GM13976 (cell line): ENCODE measurements at regions not wholly inside any gene's neighbourhood (a gene's known extent, or its start where the extent isn't known, plus 50 kb on each side); places are given as distances from the start of the nearest gene placed in this dataset.
"Not testable (repeated sequence)": the region's sequence is repeated elsewhere in the genome, so short reads cannot be mapped to it uniquely, and the experiment has no call there.

Source experiments
- DNase-seq: peaks from one replicate; pipeline ENCODE4 v3.0.0; 2012; ENCODE audit warnings: low spot score
- CTCF ChIP-seq: IDR thresholded peaks from 2 replicates; pipeline ENCODE4 v1.5.1; 2012; ENCODE audit warnings: borderline replicate concordance, mild to moderate bottlenecking; ENCODE audit not compliant: insufficient read depth; ENCODE audit errors: extremely low read depth, missing control alignments, control extremely low read depth
- in situ Hi-C: fragments of 300-500 bp; cut with MboI; formaldehyde crosslinking; loops from one replicate; pipeline ENCODE4 v1.12.0; 2022; ENCODE audit warnings: low sequenced_read_pairs, mixed read lengths, inconsistent platforms; ENCODE audit not compliant: unreplicated experiment

GRCh38 chr6:21731411-21732031 is 138.0 kb downstream of the SOX4 start:
- no peak for DNase-seq
- in situ Hi-C loops: no loop called here
- TF ChIP-seq CTCF: no peak

GRCh38 chr6:21732032-21732730 is 138.6 kb downstream of the SOX4 start:
- in situ Hi-C loops, DNase-seq: not testable (repeated sequence)

- no peak for TF ChIP-seq CTCF
Observed at GRCh38 chr6:21732731-21733130, 139.2 kb downstream of the SOX4 start.

GRCh38 chr6:21733311-21733710 is 139.8 kb downstream of the SOX4 start:
- in situ Hi-C loops: no loop called here
- DNase-seq: no peak
- TF ChIP-seq CTCF: no peak

More at GRCh38 chr6:21732731-21733130, 139.2 kb downstream of the SOX4 start:
- DNase-seq: no peak
- in situ Hi-C loops: no loop called here

GRCh38 chr6:21734204-21734603 is 140.7 kb downstream of the SOX4 start:
- DNase-seq: no peak
- in situ Hi-C loops: no loop called here
- no peak for TF ChIP-seq CTCF

GRCh38 chr6:21738180-21739094 is 144.9 kb downstream of the SOX4 start:
- DNase-seq: no peak
- in situ Hi-C loops: no loop called here
- no peak for TF ChIP-seq CTCF
